SU-DHL-6 (cell line): ENCODE measurements at regions not wholly inside any gene's neighbourhood (a gene's known extent, or its start where the extent isn't known, plus 50 kb on each side); places are given as distances from the start of the nearest gene placed in this dataset.

Experiments used
- H2AFZ ChIP-seq: fragments of 200-600 bp; sonication (generic); 2 replicates; pipeline ENCODE4 v1.6.1; 2014; ENCODE audit warnings: low read depth, mild to moderate bottlenecking, moderate library complexity, mixed read lengths, antibody characterized with exemption, low read length; ENCODE audit not compliant: severe bottlenecking
- H3F3A ChIP-seq: fragments of 200-600 bp; shearing (Covaris generic); 2 replicates; pipeline ENCODE4 v1.6.0; 2016; ENCODE audit warnings: antibody characterized with exemption, mild to moderate bottlenecking; ENCODE audit not compliant: insufficient read depth
- H3K27ac ChIP-seq: fragments of 200-600 bp; sonication (generic); 2 replicates; pipeline ENCODE4 v1.5.1; 2016; ENCODE audit warnings: low read depth, mild to moderate bottlenecking, low read length, moderate library complexity, mixed read lengths
- H3K27me3 ChIP-seq: fragments of 200-600 bp; sonication (generic), shearing (Covaris generic); 2 replicates; pipeline ENCODE4 v1.6.0; 2014; ENCODE audit warnings: mild to moderate bottlenecking, low read length
- H3K36me3 ChIP-seq: fragments of 200-600 bp; sonication (generic); 2 replicates; pipeline ENCODE4 v1.6.1; 2014; ENCODE audit warnings: mild to moderate bottlenecking, low read length, mixed read lengths
- H3K4me2 ChIP-seq: fragments of 300-600, 200-600 bp; shearing (Covaris generic), sonication (generic); 2 replicates; pipeline ENCODE4 v1.6.0; 2014; ENCODE audit warnings: low read length, low read depth, mild to moderate bottlenecking; ENCODE audit not compliant: poor library complexity, severe bottlenecking
- H3K4me3 ChIP-seq: fragments of 200-600 bp; sonication (generic); 2 replicates; pipeline ENCODE4 v1.5.1; 2014; ENCODE audit warnings: antibody characterized with exemption, low read length, mild to moderate bottlenecking, mixed read lengths; ENCODE audit not compliant: insufficient read depth, poor library complexity, severe bottlenecking
- H3K79me2 ChIP-seq: fragments of 200-600 bp; sonication (generic); 2 replicates; pipeline ENCODE4 v1.6.1; 2014; ENCODE audit warnings: mild to moderate bottlenecking, low read length, moderate library complexity; ENCODE audit not compliant: insufficient read depth
- H3K9ac ChIP-seq: fragments of 200-600 bp; sonication (generic); 2 replicates; pipeline ENCODE4 v1.7.0; 2014; ENCODE audit warnings: mild to moderate bottlenecking, low read length
- H3K9me2 ChIP-seq: fragments of 200-600 bp; sonication (generic); replicated peaks from 2 replicates; pipeline ENCODE4 v1.6.1; 2014; ENCODE audit warnings: low read length; ENCODE audit not compliant: insufficient read depth
- H3K9me3 ChIP-seq: fragments of 200-600 bp; sonication (generic); 2 replicates; pipeline ENCODE4 v1.6.1; 2014; ENCODE audit warnings: low read length, mixed read lengths; ENCODE audit not compliant: insufficient read depth
- H4K20me1 ChIP-seq: fragments of 200-600 bp; sonication (generic); 2 replicates; pipeline ENCODE4 v1.6.1; 2014; ENCODE audit warnings: low read depth, mild to moderate bottlenecking, antibody characterized with exemption, low read length, moderate library complexity, mixed read lengths
- EZH2phosphoT487 ChIP-seq: fragments of 200-600 bp; sonication (generic), shearing (Covaris generic); conservative IDR thresholded peaks from 2 replicates; pipeline ENCODE4 v1.6.1; 2018; ENCODE audit warnings: mild to moderate bottlenecking, antibody characterized with exemption, low read length, moderate library complexity, mixed read lengths
- TF ChIP-seq, protein P1 (sequence below): fragments of 200-600 bp; sonication (generic); IDR thresholded peaks from one replicate; pipeline ENCODE4 v1.5.1; 2017; ENCODE audit warnings: antibody characterized with exemption, mild to moderate bottlenecking, low read length, moderate library complexity; ENCODE audit not compliant: insufficient read depth, poor library complexity, severe bottlenecking

GRCh38 chr15:96703794-96704550 lies 373.5 kb downstream of the NR2F2 start:
- H3K9me2 ChIP-seq, result no peaks in the 10 kb centered on the region
- H3K36me3 ChIP-seq, result no peaks in the 10 kb centered on the region
- H3K27me3 ChIP-seq, result no peaks in the 10 kb centered on the region
- H3F3A ChIP-seq, result no peaks in the 10 kb centered on the region
- no peak overlapping the region for H3K4me2 ChIP-seq
- TF ChIP-seq, protein P1, sequence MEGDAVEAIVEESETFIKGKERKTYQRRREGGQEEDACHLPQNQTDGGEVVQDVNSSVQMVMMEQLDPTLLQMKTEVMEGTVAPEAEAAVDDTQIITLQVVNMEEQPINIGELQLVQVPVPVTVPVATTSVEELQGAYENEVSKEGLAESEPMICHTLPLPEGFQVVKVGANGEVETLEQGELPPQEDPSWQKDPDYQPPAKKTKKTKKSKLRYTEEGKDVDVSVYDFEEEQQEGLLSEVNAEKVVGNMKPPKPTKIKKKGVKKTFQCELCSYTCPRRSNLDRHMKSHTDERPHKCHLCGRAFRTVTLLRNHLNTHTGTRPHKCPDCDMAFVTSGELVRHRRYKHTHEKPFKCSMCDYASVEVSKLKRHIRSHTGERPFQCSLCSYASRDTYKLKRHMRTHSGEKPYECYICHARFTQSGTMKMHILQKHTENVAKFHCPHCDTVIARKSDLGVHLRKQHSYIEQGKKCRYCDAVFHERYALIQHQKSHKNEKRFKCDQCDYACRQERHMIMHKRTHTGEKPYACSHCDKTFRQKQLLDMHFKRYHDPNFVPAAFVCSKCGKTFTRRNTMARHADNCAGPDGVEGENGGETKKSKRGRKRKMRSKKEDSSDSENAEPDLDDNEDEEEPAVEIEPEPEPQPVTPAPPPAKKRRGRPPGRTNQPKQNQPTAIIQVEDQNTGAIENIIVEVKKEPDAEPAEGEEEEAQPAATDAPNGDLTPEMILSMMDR, result no peak
- TF ChIP-seq EZH2phosphoT487, result no peak
- no peaks in the 10 kb centered on the region for H4K20me1 ChIP-seq
- no peaks in the 10 kb centered on the region for H3K9me3 ChIP-seq
- no peak overlapping the region for H2AFZ ChIP-seq
- H3K4me3 ChIP-seq, result no peak overlapping the region
- no peak overlapping the region for H3K9ac ChIP-seq
- H3K27ac ChIP-seq, result no peak overlapping the region
- no peaks in the 10 kb centered on the region for H3K79me2 ChIP-seq

- no peaks in the 10 kb centered on the region for H3K79me2 ChIP-seq
- H3K4me2 ChIP-seq, result no peak overlapping the region
- no peaks in the 10 kb centered on the region for H3K9me3 ChIP-seq
- no peak overlapping the region for H3K4me3 ChIP-seq
- no peak overlapping the region for H3K9ac ChIP-seq
- H3K9me2 ChIP-seq, result no peaks in the 10 kb centered on the region
- H2AFZ ChIP-seq, result no peak overlapping the region
- no peak overlapping the region for H3K27ac ChIP-seq
- TF ChIP-seq, protein P1, result no peak
- TF ChIP-seq EZH2phosphoT487, result no peak
- no peaks in the 10 kb centered on the region for H3F3A ChIP-seq
- H3K27me3 ChIP-seq, result no peaks in the 10 kb centered on the region
- H3K36me3 ChIP-seq, result no peaks in the 10 kb centered on the region
- H4K20me1 ChIP-seq, result no peaks in the 10 kb centered on the region
Observed at GRCh38 chr15:96716075-96716474, 385.6 kb downstream of the NR2F2 start.

DNA sequence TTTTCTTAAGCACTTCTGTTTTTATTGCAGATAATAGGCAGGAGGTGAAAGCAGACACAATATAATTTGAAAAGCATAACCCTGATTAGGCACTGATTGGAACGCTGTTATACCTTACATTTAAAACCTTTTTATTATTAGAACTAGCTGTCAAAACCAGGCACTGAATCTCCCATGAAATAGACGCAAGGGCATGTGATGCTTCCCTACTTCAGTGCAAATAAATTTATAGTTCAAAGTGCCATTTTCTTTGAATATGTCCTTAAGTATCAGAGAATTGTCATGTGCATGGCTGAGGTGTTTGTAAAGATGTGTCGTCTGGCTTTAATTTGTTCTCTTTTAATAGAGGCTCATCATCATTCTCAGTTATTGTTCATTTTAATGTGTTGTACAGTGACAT lies 386.0 kb downstream of the NR2F2 start:
- Histone ChIP-seq H3F3A (no peaks in the 10 kb centered on the region), H3K9me3 (no peaks in the 10 kb centered on the region), H2AFZ (no peak overlapping the region), H4K20me1 (no peaks in the 10 kb centered on the region), H3K4me3 (no peak overlapping the region), H3K9ac (no peak overlapping the region), H3K36me3 (no peaks in the 10 kb centered on the region), H3K79me2 (no peaks in the 10 kb centered on the region), H3K9me2 (no peaks in the 10 kb centered on the region), H3K4me2 (no peak overlapping the region), H3K27me3 (no peaks in the 10 kb centered on the region), H3K27ac (no peak overlapping the region)
- no peak for TF ChIP-seq EZH2phosphoT487
- TF ChIP-seq, protein P1, result no peak
